Left kidney (tissue), 1 donor: ENCODE measurements at regions not wholly inside any gene's neighbourhood (a gene's known extent, or its start where the extent isn't known, plus 50 kb on each side); places are given as distances from the start of the nearest gene placed in this dataset.
A peak's percentile ranks its signal among the peaks of the same experiment; 100 is the strongest.
"Not testable (repeated sequence)": the region's sequence is repeated elsewhere in the genome, so short reads cannot be mapped to it uniquely, and the experiment has no call there.

Experiments used
- DNase-seq: peaks from one replicate; pipeline ENCODE4 v3.0.0-alpha.2; 2013

- DNase-seq: no peak
Measured at GRCh38 chr7:46068159-46068558, 147.1 kb upstream of the IGFBP3 start.

- DNase-seq: no peak
Measured at GRCh38 chr7:46059308-46060020, 138.4 kb upstream of the IGFBP3 start.

- DNase-seq: no peak
Measured at GRCh38 chr7:46058086-46058823, 137.2 kb upstream of the IGFBP3 start.

- no peak for DNase-seq
Measured at GRCh38 chr7:46054915-46055314, 133.8 kb upstream of the IGFBP3 start.

- no peak for DNase-seq
Measured at GRCh38 chr7:46054272-46054671, 133.2 kb upstream of the IGFBP3 start.

- no peak for DNase-seq
Measured at GRCh38 chr7:46047581-46047980, 126.5 kb upstream of the IGFBP3 start.

GRCh38 chr7:46043338-46043737 lies 122.3 kb upstream of the IGFBP3 start:
- not testable (repeated sequence) for DNase-seq

- DNase-seq: not testable (repeated sequence)
Measured at GRCh38 chr7:46039813-46040212, 118.7 kb upstream of the IGFBP3 start.

- no peak for DNase-seq
Measured at GRCh38 chr7:46035166-46035565, 114.1 kb upstream of the IGFBP3 start.

GRCh38 chr7:46034056-46034768 lies 113.1 kb upstream of the IGFBP3 start:
- no peak for DNase-seq

- no peak for DNase-seq
Measured at GRCh38 chr7:46033592-46033991, 112.5 kb upstream of the IGFBP3 start.

- no peak for DNase-seq
Measured at GRCh38 chr7:46032942-46033341, 111.9 kb upstream of the IGFBP3 start.

GRCh38 chr7:46032353-46032752 lies 111.3 kb upstream of the IGFBP3 start:
- DNase-seq: no peak

GRCh38 chr7:46029111-46029704 lies 108.1 kb upstream of the IGFBP3 start:
- no peak for DNase-seq

- DNase-seq: no peak
Measured at GRCh38 chr7:46028246-46028645, 107.2 kb upstream of the IGFBP3 start.

- no peak for DNase-seq
Measured at GRCh38 chr7:46026741-46027140, 105.7 kb upstream of the IGFBP3 start.

GRCh38 chr7:46024263-46024916 lies 103.3 kb upstream of the IGFBP3 start:
- DNase-seq: no peak

GRCh38 chr7:46022397-46022796 lies 101.3 kb upstream of the IGFBP3 start:
- no peak for DNase-seq

- peak; percentile 36 for DNase-seq
Measured at GRCh38 chr7:46015107-46015868, 94.2 kb upstream of the IGFBP3 start.

GRCh38 chr7:46011501-46011900 lies 90.4 kb upstream of the IGFBP3 start:
- DNase-seq: no peak

- DNase-seq: no peak
Measured at GRCh38 chr7:46011059-46011458, 90.0 kb upstream of the IGFBP3 start.
